Hematopoietic multipotent progenitor cell treated with erythropoietin and hydrocortisone succinate and interleukin-3 and kit ligand, for 15 days (in vitro differentiated cells): ENCODE measurements at regions not wholly inside any gene's neighbourhood (a gene's known extent, or its start where the extent isn't known, plus 50 kb on each side); places are given as distances from the start of the nearest gene placed in this dataset.
"Not testable (repeated sequence)": the region's sequence is repeated elsewhere in the genome, so short reads cannot be mapped to it uniquely, and the experiment has no call there.

Source experiments
- DNase-seq: peaks from one replicate; pipeline ENCODE4 v3.0.0-alpha.2; 2015; ENCODE audit warnings: low spot score

DNA sequence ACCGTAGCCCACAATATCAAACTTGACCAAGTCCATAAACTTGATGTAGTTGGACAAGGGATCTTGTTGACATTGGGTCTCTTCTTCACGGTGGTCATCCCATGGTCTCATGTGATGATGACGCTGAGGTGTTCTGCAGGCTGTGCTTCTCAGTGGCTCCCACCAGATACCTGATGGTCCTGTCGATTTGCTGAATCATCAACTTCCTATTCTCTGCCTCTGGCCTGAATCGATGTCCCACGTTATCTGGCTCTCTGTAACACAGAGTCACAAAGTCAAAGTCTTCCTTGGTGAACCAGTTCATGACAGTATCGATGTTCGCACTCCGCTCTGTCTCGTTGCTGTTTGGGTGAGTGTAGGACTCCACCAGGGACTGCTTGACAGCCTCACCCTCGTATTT, 217.2 kb upstream of the FRG2C start:
- not testable (repeated sequence) for DNase-seq

GRCh38 chr3:75453328-75453727, 210.8 kb upstream of the FRG2C start:
- not testable (repeated sequence) for DNase-seq

GRCh38 chr3:75453839-75454238, 210.3 kb upstream of the FRG2C start:
- DNase-seq = not testable (repeated sequence)

- not testable (repeated sequence) for DNase-seq
Measured at GRCh38 chr3:75474530-75474929, 189.6 kb upstream of the FRG2C start.

DNA sequence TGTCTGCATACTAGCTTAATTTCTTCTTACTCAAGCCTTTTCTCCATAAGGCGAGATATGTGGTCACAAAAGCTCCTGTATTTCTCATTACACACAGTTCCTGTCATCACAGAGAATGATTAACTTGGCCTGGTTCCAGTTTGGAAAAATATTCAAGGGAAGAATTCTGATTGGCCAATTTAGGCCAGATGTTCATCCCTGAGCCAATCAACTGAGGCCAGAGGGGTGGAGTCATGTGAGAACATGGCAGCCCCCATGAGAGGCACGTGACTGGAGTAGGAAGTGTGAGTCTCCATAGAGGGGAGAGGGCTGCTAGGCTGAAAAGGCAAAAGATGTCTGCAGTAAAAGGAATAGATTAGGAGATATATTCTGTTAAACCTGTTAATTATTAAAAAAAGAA, 167.5 kb upstream of the FRG2C start:
- not testable (repeated sequence) for DNase-seq

DNA sequence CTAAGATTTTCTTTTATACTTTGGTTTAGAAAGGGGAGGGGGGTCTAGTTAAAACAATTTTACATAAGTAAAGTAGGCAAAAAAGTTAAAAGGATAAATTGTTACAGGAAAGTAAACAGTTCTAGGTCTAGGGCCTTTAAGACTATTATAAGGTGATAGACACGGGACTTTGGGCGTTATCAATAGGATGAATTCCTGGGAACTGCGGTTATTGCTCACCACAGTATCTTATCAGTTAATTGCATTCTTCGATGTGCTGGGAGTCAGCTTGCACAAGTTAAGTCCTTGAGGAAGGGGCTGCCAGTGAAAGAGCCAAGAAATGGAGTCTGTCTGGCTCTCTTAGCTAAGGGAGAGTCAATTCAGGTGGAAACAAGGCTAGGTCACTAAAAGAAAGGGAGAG, 163.8 kb upstream of the FRG2C start:
- not testable (repeated sequence) for DNase-seq

DNA sequence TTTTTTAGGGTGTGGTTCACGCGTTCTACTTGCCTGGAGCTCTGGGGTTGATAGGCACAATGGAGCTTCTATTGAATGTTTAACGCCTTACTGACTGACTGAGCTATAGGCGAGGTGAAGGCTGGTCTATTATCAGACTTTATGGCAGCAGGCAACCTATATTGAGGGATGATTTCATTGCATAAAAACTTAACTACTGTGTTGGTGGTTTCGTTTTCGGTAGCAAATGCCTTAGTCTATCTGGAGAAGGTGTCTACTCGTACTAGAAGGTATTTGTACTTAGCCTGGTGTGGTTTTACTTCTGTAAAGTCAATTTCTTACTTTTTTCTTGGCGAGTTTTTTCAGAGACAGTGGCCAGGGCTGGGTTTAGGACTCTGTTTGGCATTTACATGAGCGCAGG, 162.0 kb upstream of the FRG2C start:
- DNase-seq = not testable (repeated sequence)

DNA sequence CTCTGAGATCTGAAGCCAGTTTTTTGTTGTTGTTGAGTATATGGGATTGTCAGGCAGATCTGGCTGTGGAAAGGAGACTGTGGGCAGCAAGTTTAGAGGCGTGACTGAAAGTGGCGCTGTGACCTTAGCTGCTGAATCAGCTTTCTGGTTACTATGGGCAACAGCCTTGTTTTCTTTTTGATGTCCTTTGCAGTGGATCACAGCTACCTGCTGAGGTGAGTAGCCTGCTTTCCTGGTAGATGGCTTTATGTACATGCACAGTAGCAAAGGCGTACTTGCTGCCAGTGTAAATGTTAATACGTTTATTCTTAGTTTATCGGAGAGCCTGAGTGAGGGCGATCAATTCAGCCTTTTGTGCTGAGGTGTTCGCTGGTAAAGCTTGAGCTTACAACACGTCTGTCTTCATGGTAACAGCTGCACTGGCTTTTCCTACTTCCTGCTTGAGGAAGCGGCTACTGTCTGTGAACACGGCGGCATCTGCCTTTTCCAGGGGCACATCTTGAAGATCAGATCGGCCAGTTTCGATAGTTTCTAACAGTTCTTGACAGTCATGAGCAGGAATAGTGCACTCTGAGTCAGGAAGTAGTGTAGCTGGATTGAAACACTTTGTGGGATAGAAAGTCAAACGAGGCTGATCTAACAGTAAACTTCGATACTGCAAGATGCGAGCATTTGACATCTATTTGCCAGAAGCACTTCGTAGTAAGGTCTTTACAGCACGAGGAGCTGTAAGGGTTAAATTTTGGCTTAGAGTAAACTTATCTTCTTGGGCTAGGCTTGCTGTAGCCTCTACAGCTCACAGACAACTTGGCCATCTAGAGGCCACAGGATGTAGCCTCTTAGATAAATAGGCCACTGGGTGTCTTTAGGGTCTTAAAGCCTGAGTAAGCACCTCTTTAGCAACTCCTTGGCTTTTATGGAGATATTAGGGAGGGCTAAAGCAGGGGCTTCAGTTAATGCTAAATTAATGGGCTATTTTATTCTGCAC, 161.1 kb upstream of the FRG2C start:
- DNase-seq = not testable (repeated sequence)

- DNase-seq = no peak
Measured at GRCh38 chr3:75506603-75507002, 157.5 kb upstream of the FRG2C start.

- DNase-seq = not testable (repeated sequence)
Measured at GRCh38 chr3:75507956-75508355, 156.2 kb upstream of the FRG2C start.

- DNase-seq = not testable (repeated sequence)
Measured at GRCh38 chr3:75527657-75528056, 136.5 kb upstream of the FRG2C start.

DNA sequence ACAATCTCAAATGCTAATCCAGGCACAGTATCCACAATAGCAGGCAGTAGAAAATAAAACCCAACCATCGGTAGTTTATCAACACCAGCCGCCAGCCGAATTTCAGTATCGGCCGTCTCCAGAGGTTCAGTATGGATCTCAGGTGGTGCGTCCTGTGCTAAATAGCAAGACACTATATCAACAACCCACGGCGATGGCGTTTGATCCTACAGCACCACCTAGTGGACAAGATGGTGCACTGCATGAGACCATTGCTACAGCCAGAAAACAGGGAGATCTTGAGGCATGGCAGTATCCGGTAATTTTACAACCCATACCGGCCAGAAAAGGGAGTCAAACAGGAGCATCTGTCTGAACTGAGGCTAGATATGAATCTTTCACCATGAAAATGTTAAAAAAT, 112.0 kb upstream of the FRG2C start:
- DNase-seq = peak; percentile 49

- not testable (repeated sequence) for DNase-seq
Measured at GRCh38 chr3:75564427-75564826, 99.7 kb upstream of the FRG2C start.

DNA sequence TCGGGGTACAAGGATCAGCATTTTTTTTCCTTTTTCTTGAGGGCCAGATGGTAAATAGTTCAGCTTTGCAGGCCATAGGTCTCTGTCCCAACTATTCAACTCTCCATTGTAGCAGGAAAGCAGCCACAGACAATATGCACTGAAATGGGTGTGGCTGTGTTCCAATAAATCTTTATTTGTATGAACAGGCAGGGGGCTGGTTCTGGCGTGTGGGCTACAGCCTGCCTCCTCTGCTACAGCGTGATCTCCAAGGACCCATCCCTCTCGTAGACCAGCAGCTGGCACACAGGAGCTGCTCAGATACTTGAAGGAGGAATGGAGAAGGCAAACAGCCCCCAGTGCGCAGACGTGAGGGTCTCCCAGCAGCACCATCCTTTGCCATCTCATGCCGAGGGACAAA, 91.8 kb upstream of the FRG2C start:
- not testable (repeated sequence) for DNase-seq

DNA sequence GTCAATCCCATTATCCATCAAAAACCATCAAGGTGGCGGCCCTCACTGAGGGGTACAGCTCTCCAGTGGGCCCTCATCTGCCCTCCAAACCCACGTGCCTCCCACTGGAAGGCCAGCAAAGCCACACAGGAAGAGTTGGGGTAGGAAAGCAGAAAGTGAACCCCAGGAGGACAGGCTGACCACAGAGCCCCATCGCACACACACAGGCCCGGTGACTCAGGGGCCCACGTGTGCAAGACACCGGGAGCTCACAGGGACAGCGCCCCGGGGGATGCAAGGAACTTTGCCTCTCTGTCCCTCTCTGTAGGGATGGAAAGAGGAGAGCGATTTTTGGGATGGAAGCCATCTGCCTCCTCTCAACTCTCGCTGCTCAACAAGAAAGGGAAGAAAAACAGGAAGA, 85.0 kb upstream of the FRG2C start:
- DNase-seq = not testable (repeated sequence)

- DNase-seq = not testable (repeated sequence)
Measured at GRCh38 chr3:75579536-75579935, 84.6 kb upstream of the FRG2C start.

- not testable (repeated sequence) for DNase-seq
Measured at GRCh38 chr3:75579981-75580782, 83.9 kb upstream of the FRG2C start.

GRCh38 chr3:75582536-75582935, 81.6 kb upstream of the FRG2C start:
- DNase-seq = not testable (repeated sequence)

DNA sequence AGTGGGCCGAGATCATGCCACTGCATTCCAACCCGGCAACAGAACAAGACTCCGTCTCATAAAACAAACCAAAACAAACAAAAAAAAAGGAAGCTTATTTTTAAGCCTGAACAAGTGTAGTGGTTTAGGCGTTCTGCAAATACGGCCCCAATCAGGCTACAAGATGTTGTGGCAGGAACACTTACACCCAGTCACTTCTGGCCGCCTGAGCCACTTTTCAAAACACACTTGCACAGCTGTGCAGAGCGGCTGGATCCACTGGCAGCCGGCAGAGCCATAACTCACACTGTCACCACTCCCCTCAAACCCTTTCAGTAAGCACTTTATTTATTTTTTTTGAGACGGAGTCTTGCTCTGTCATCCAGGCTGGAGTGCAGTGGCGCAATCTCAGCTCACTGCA, 81.0 kb upstream of the FRG2C start:
- DNase-seq = not testable (repeated sequence)

GRCh38 chr3:75587695-75588094, 76.4 kb upstream of the FRG2C start:
- not testable (repeated sequence) for DNase-seq

DNA sequence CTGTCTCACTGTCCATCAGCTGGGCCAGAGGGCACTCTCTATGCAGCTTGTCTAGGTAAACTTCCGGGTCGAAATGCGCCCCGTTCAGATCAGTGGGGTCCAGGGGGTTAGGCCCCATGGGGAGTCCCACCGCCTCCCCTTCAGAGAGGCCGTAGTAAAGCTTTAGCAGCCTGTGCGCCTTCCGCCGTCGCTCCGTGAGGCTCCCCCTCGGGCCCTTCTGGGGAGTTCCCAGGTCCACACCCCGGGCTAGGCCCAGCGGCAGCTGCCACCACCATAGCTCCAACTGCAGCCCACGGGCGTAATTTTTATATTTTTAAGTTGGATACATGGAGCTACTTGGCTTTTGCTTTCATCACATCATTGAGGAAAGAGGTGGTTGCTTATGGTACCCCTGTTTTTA, 73.7 kb upstream of the FRG2C start:
- not testable (repeated sequence) for DNase-seq

DNA sequence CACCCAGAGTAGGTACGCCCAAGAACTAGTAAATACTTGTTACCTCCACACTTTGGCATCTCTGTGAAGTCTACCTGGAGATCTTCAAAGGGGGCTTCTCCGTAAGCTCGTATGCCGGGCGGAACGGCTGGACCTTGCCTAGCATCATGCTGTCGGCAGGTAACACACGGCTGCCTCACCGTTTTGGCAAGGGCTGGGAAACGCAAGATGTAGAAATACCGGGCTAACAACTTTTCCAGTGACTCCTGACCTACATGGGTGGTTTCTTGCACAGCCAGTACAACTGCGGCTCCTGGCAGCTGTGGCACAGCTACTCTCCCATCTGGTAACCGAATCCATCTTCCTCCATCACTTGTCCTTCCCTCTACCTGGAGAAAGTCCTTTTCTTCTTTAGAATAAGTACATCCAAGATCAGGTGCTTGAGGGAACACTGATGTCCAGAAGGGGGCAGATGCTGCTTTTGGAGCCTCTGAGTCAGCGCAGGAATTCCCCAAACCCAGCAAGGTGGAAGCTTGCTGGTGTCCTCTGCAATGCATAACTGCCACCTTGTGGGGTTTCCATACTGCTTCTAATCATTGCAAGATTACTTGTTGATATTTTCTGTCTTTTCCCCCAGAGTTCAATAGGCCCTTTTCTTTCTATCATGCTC, 59.7 kb upstream of the FRG2C start:
- DNase-seq = not testable (repeated sequence)
